ENCODE measurements at regions not wholly inside any gene's neighbourhood (a gene's known extent, or its start where the extent isn't known, plus 50 kb on each side); places are given as distances from the start of the nearest gene placed in this dataset.

- TF ChIP-seq CTCF (IDR thresholded peaks at IDR 0.05) (no peak), POLR2A (IDR thresholded peaks at IDR 0.05) (no peak)
These were observed 98.2 kb downstream of the TMEM17 start for GRCh38 chr2:62407838-62408237.

All from Peyer's patch (tissue), 4 donors.